ENCODE measurements at regions not wholly inside any gene's neighbourhood (a gene's known extent, or its start where the extent isn't known, plus 50 kb on each side); places are given as distances from the start of the nearest gene placed in this dataset.
"Not testable (repeated sequence)": the region's sequence is repeated elsewhere in the genome, so short reads cannot be mapped to it uniquely, and the experiment has no call there.

GRCh38 chr6:28585335-28585734 is 59.7 kb downstream of the GPX5 start:
- no peak for DNase-seq (ENCODE audit: low read depth)

DNA sequence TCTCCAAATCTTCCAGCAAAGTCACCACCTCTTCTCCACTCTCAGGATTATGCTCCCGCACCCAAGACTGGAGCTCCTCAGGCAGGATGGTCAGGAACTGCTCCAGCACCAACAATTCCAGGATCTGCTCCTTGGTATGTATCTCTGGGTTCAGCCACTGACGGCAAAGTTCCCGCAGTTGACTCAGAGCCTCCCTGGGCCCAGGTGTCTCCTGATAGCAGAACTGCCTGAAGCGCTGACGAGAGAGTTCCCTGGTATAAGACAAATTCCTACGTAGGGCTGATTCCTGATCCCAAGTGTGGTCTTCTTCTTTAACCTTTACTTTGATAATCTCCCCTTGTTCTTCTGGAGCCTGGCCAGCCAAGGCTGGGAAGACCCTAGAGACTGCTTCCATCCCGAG is 60.6 kb downstream of the GPX5 start:
- no peak for DNase-seq (ENCODE audit: low read depth)

GRCh38 chr6:28586962-28587745 is 61.5 kb downstream of the GPX5 start:
- peak; percentile 42 for DNase-seq (ENCODE audit: low read depth)

- DNase-seq (ENCODE audit: low read depth), result no peak
Measured at GRCh38 chr6:28587746-28588075, 62.0 kb downstream of the GPX5 start.

DNA sequence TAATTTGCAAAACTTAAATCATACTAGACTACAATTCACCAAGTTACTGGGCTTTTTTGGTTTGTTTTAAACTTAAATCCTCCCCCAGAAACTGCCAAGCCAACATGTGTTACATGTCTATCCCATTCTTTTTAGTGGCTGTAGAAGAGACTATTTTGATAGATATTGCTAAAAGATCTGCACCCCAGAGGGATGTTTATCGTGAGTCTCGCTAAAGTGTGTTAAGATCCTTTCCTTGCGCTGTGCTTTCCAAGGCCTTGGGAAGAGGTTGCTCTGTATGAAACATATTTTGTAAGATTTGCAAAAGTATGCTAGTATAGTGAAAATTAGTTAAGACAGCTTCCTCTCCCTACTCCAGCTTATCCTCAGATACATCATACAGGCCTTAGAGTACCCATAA is 63.0 kb downstream of the GPX5 start:
- no peak for DNase-seq (ENCODE audit: low read depth)

DNA sequence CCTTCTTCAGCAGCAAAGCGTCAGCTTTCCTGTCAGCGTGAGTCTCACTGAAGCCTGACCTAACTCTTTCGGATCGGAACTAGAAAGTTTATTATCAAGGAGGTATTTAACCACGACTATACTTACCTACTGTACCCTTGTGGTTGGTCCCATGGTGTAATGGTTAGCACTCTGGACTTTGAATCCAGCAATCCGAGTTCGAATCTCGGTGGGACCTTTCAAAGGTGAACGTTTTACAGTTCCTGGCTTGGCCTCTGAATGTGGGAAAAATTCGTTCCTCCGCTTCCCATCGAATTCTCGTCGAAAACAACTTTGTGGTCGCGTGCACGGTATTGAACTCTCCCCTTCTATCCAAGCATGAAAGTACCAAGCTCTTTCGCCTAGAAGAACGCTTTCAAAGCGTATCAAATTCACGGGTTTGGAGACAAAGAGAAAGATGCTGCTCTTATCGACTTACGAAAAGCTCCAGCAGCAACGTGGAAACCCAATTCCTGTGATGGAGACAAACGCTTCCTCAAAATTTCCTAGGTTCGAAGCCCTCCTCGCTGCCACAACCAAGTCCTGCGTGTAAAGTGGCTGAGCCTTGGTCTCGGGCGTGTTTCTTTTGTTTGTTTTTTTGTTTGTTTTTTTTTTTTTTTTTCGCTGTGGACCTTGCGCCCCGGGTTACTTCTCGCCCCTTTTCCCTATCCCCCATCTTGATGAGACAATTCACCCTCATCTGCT is 63.7 kb downstream of the GPX5 start:
- peak; percentile 19 for DNase-seq (ENCODE audit: low read depth)

- DNase-seq (ENCODE audit: low read depth), result no peak
Measured at GRCh38 chr6:28589957-28590349, 64.3 kb downstream of the GPX5 start.

DNA sequence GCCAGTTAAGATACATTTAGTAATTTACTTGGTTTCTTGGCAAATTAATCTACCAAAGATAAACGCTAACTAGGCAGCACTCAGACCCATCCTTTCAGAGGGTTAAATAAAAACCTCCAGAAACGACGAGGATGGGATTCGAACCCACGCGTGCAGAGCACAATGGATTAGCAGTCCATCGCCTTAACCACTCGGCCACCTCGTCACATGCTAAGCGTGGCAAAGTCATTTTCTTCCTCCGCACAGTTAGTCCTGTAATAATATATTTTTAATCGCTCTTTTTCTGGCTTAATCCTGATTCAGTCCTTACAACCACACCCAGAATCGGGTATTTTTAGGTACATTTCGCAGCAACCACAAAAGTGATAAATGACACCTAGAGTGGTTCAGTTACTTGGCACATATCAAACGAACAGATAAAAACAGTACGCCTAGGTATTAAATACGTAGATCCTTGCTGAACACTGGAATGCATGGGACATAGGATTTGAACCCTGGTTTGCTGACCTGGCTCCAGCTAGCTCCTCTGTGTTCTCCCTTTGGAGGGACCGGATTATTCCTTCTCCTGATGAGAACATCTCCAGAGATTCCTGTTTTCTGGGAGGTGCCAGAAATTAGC is 71.6 kb downstream of the GPX5 start:
- DNase-seq (ENCODE audit: low read depth), result no peak

DNA sequence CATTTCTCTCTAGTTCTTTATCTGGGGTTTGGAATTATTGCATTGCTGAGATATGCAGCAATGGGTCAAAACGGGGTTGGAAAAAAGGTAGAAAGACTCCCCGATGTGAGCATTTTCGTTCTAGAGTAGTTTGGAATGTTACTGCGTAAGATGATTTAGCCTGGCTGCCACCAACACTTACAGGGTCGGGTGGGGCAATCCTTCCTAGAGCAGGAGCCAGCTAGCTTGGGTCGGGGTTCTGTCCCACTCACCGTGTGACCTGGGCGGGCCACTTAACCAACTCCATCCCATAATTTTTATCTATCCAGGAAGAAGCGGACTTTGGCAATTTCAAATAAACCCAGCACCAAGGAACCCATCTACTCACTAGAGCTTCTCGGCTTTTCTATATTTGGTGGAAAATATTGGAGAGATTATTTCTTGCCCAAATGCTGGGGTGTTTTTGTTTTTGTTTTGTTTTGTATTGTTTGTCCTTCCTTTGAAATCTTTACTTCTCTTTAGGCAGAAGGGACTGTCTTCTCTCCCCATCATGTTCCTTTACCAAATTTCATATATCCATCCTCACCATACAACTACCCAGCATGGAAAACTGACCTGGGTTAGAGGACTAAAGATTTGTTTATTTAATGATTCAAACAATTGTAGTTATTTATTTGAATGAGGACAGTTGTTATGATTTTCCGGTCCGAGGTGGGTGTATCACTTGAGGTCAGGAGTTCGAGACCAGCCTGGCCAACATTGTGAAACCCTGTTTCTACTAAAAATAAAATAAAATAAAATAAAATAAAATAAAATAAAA is 72.4 kb downstream of the GPX5 start:
- DNase-seq (ENCODE audit: low read depth), result no peak

DNA sequence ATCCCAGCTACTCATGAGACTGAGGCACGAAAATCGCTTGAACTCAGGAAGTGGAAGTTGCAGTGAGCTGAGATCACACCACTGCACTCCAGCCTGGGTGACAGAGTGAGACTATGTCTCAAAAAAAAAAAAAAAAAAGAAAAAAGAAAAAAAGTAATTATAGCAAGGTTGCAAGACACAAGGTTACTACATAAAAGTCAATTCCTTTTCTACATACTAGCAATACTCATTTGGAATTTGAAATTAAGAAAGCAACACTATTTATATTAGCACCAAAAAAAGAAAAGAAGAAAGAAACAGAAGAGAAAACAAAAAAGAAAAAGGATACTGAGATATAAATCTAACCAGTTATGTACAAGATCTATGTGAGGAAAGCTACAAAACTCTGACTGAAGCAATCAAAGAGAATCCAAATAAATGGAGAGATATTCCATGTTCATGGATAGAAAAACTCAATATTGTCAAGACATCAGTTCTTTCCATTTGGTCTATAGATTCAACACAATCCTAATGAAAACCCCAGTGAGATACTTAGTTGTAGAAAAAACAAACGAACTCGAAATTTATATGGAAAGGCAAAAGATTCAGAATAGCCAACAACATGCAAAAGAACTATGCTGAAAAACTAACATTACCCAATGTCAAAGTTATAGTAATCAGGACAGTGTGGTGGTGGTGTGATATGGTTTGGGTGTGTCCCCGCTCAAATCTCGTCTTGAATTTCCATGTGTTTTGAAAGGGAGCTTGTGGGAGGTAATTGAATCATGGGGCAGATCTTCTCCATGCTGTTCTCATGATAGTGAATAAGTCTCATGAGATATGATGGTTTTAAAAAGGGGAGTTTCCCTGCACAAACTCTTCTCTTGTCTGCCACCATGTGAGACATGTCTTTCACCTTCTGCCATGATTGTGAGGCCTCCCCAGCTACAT is 73.3 kb downstream of the GPX5 start:
- DNase-seq (ENCODE audit: low read depth), result no peak

GRCh38 chr6:28600245-28600644 is 74.6 kb downstream of the GPX5 start:
- DNase-seq (ENCODE audit: low read depth), result no peak

- no peak for DNase-seq (ENCODE audit: low read depth)
Measured at GRCh38 chr6:28603891-28604290, 78.2 kb downstream of the GPX5 start.

DNA sequence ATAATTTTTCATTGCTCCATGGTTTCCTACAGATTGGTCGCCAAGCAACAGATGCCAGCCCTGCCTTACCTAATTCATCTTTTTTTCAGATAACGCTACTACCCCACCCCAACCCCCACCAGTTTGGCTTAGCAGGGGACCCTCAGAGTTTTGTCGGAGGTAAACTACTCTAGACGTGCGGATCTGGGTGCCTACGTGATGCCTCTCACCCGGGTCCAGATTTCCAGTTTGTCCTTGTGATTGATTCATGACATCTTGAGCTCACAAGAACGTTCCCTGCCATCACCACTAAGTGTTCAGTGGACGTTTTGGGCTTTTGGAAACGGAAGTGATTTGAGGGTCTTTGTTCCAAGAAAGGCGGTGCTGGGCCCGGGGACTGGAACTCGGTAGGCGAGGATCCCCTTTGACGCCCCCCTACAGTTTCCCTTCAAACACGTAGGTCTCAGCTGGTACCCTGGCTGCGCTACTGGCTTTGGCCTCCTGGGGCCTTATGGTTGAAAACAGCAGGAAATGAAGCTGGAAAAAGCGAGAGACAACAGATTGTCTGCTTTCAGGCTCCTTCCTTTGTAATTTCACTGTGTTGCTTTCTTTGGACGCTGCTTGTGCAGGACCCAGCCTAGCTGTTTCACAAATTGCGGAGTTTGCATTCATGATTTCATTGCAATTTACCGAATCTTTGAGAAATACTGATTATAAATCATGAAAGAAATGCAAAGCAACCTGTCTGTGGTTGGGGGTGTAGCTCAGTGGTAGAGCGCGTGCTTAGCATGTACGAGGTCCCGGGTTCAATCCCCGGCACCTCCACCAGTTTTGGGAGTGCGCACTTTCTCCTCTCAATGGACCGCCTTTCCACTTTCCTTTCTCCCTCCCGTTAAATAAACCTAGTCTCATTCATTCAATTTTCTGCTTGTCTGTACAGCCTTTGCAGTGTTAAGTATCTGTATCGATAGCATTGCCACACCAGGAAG is 81.0 kb downstream of the GPX5 start:
- DNase-seq (ENCODE audit: low read depth), result peak; percentile 15

DNA sequence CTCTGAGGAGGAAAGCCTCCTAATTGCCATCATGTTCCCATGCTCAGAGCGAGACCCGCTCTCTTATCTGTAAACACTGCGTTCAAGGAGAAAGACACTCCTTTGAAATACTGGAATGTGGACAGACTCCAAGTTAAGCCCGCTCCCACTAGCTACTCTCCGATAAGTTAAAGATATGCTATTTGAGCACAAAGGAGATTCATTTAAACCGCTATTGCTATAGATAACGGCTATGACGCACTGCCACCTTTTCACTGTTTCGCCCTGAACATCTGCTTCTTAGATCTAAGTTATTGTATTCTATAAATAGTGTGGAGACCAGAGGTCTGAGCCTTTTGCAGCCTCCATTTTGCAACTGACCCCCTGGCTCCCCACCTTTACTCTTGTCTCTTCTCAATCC is 82.3 kb downstream of the GPX5 start:
- no peak for DNase-seq (ENCODE audit: low read depth)

GRCh38 chr6:28609672-28610071 is 84.0 kb downstream of the GPX5 start:
- DNase-seq (ENCODE audit: low read depth), result no peak

- DNase-seq (ENCODE audit: low read depth), result no peak
Measured at GRCh38 chr6:28615616-28615954, 89.9 kb downstream of the GPX5 start.

DNA sequence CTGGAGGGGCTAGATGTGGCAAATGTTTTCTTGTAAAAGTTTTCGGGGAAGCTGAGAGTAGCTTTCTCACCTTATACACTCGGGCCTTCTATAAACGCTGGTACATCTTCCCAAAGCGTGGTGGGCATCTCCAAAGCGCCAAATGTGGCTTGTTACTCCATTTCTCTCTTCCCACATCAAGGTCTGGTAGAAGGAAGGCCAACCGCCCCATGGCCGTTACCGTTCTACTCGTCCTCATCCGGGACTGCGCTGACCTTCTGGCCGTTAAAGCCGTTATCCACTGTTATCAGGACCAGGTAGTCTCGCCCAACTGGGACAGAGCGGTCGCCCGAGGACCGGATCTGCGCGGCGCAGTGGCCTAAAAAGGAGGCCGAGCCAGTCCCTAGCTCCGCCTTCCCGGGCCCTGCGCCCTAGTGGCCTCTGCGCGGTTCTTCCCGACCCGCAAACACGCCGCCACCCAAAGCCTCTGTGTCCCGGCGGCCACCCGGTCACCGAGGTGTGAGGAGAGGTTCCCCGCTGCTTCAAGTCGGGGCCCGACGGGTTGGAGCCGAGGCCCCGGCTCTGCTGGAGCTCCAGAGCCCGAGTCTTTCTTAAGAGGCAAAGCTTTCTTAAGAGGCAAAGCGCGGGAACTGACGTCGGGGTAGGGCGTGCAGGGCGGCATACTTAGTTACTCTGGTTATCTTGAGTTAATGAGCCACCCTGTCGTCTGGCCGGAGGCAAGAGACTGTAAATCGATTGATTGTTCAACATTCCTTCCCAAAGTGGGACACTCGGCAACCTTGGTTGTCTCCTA is 90.5 kb downstream of the GPX5 start:
- DNase-seq (ENCODE audit: low read depth), result no peak

DNA sequence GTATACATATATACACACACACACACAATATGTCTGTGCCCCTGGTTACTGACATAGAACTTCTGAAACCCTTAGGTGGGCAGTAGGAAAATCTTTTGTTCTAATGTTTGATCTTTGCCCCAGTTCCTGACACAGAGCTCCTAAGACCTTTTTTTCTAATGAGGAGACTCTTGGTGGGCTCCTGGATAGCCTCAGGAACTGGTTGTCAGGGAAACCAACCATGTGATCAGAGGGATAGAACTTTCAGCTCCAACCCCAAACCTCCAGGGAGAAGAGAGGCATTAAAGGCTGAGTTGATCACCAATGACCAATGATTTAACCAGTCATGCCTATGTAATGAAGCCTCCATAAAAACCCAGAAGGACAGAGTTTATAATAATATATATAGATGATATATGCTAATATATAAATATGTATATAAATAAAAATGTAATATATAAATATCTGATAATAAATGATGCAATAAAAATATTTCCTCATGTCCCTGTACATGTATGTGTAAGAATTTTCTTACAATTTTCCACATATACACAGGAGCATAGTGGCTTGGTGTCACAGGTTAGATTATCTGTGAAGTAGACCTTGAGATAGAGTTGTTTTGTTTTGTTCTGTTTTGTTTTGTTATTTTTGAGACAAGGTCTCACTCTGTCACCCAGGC is 93.3 kb downstream of the GPX5 start:
- DNase-seq (ENCODE audit: low read depth), result no peak

DNA sequence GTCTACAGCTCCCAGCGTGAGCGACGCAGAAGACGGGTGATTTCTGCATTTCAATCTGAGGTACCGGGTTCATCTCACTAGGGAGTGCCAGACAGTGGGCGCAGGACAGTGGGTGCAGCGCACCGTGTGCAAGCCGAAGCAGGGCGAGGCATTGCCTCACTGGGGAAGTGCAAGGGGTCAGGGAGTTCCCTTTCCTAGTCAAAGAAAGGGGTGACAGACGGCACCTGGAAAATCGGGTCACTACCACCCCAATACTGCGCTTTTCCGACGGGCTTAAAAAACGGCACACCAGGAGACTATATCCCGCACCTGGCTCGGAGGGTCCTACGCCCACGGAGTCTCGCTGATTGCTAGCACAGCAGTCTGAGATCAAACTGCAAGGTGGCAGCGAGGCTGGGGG is 95.6 kb downstream of the GPX5 start:
- DNase-seq (ENCODE audit: low read depth), result not testable (repeated sequence)
